Mucosa of descending colon (tissue), 3 donors: ENCODE measurements at regions not wholly inside any gene's neighbourhood (a gene's known extent, or its start where the extent isn't known, plus 50 kb on each side); places are given as distances from the start of the nearest gene placed in this dataset.

Source experiments
- ATAC-seq: fragments of 200-7000 bp; cut with Tn5 transposase; one replicate; pipeline ENCODE4 v1.9.1; 2020; ENCODE audit warnings: mild to moderate bottlenecking, moderate library complexity
- DNase-seq, 3 donors: peaks; one replicate each; pipeline ENCODE4 v3.0.0-alpha.2; 2020
- H3K36me3 ChIP-seq: fragments of 200-600 bp; one replicate; pipeline ENCODE4 v1.8.0; 2021; ENCODE audit warnings: low read depth, mild to moderate bottlenecking
- H3K4me1 ChIP-seq: fragments of 200-600 bp; one replicate; pipeline ENCODE4 v1.8.0; 2021; ENCODE audit warnings: low read depth, mild to moderate bottlenecking
- H3K4me3 ChIP-seq: fragments of 200-600 bp; one replicate; pipeline ENCODE4 v1.8.0; 2021; ENCODE audit warnings: mild to moderate bottlenecking
- H3K9me3 ChIP-seq: fragments of 200-600 bp; one replicate; pipeline ENCODE4 v1.8.0; 2021; ENCODE audit warnings: mild to moderate bottlenecking
- intact Hi-C, 2 donors: fragments of 100-400 bp; cut with DNase I in 1 of 2; cut with micrococcal nuclease in 1 of 2; formaldehyde crosslinking; loops; one replicate each; pipeline versions ENCODE4 v1.11.0 to v1.11.1; 2022; cut with DNase I, micrococcal nuclease
- TF ChIP-seq, protein P1 (sequence below): fragments of 200-600 bp; IDR thresholded peaks from one replicate; pipeline ENCODE4 v1.8.0; 2022; ENCODE audit warnings: antibody characterized with exemption, mild to moderate bottlenecking
- donor health status: DM: no; HTN: no; CAD: no; lungs with moderate emphysema.
- donor health status: DM: no; HTN: no; CAD: no.
- donor health status: DM: no; HTN: yes; CAD: no.

- Histone ChIP-seq H3K9me3 (no peaks in the 10 kb centered on the region), H3K36me3 (no peaks in the 10 kb centered on the region), H3K4me3 (no peak overlapping the region), H3K4me1 (peaks cover 4% of the 10 kb centered on the region)
- TF ChIP-seq, protein P1, sequence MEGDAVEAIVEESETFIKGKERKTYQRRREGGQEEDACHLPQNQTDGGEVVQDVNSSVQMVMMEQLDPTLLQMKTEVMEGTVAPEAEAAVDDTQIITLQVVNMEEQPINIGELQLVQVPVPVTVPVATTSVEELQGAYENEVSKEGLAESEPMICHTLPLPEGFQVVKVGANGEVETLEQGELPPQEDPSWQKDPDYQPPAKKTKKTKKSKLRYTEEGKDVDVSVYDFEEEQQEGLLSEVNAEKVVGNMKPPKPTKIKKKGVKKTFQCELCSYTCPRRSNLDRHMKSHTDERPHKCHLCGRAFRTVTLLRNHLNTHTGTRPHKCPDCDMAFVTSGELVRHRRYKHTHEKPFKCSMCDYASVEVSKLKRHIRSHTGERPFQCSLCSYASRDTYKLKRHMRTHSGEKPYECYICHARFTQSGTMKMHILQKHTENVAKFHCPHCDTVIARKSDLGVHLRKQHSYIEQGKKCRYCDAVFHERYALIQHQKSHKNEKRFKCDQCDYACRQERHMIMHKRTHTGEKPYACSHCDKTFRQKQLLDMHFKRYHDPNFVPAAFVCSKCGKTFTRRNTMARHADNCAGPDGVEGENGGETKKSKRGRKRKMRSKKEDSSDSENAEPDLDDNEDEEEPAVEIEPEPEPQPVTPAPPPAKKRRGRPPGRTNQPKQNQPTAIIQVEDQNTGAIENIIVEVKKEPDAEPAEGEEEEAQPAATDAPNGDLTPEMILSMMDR = no peak
- intact Hi-C loops = no loop called here
- peak; percentile 25 for ATAC-seq
- no peak for DNase-seq
Observed at GRCh38 chr1:59057796-59058195, 239.1 kb upstream of the FGGY start.

- H3K36me3 ChIP-seq = no peaks in the 10 kb centered on the region
- TF ChIP-seq, protein P1 = no peak
- H3K9me3 ChIP-seq = no peaks in the 10 kb centered on the region
- peak; percentile 16 for ATAC-seq
- intact Hi-C loops = no loop called here
- H3K4me3 ChIP-seq = no peak overlapping the region
- peaks cover 4% of the 10 kb centered on the region for H3K4me1 ChIP-seq
- no peak for DNase-seq
Observed at GRCh38 chr1:59058665-59059439, 238.0 kb upstream of the FGGY start.

- no peak overlapping the region for H3K4me3 ChIP-seq
- TF ChIP-seq, protein P1 = no peak
- H3K36me3 ChIP-seq = no peaks in the 10 kb centered on the region
- ATAC-seq (peak; percentile 31), DNase-seq (peak in 1 of 3 donors; percentile 69)
- H3K4me1 ChIP-seq = peaks cover 4% of the 10 kb centered on the region
- intact Hi-C loops = no loop called here
- no peaks in the 10 kb centered on the region for H3K9me3 ChIP-seq
Observed at GRCh38 chr1:59061876-59062275, 235.0 kb upstream of the FGGY start.

DNA sequence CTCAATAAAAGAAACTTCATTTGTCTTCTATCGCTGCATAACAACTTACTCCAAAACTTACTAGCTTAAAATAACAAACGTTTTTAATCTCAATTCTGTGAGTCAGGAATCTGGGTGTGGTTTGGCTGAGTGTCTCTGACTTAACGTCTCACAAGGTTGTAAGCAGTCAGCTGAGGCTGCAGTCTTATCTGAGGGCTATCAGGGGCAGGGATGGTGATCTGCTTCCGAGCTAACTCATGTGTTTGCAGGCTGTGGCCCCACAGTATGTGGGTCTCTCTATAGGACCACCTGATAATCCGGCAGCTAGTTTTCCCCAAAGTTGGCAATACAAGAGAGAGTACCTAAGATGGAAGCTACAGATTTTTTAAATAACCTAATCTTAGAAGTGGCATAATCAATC, 234.2 kb upstream of the FGGY start:
- H3K36me3 ChIP-seq = no peaks in the 10 kb centered on the region
- H3K4me3 ChIP-seq = no peak overlapping the region
- intact Hi-C loops = no loop called here
- TF ChIP-seq, protein P1 = no peak
- peak in 1 of 3 donors; percentile 35 for DNase-seq
- peak; percentile 70 for ATAC-seq
- peaks cover 3% of the 10 kb centered on the region for H3K4me1 ChIP-seq
- no peaks in the 10 kb centered on the region for H3K9me3 ChIP-seq

DNA sequence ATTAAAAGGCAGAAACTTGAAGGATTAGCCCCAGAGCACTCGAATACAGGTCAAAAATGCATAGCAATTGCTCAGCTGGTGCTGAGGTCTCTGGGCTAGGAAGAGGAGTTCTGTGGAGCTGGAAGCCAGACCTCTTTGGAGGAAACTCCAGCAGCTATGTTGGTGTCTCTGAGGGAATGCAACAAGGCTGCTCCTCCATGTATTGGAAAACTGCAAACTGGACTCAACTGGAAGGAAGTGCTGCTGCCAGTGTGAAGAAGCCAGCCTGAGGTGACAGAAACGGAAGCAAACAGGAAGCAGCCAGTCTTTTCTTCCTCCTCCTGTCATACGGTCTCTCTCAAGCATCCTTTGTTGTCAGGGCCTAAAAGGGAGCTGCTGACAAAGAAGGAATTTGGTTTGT, 233.4 kb upstream of the FGGY start:
- TF ChIP-seq, protein P1 = no peak
- H3K4me3 ChIP-seq = no peak overlapping the region
- DNase-seq (no peak), ATAC-seq (peak; percentile 34)
- intact Hi-C loops = no loop called here
- no peaks in the 10 kb centered on the region for H3K36me3 ChIP-seq
- H3K9me3 ChIP-seq = no peaks in the 10 kb centered on the region
- no peaks in the 10 kb centered on the region for H3K4me1 ChIP-seq
